Testis (tissue), 2 donors: ENCODE measurements at regions not wholly inside any gene's neighbourhood (a gene's known extent, or its start where the extent isn't known, plus 50 kb on each side); places are given as distances from the start of the nearest gene placed in this dataset.

Source experiments
- POLR2A ChIP-seq: fragments of 450-650 bp; IDR thresholded peaks from one replicate; pipeline ENCODE4 v1.6.1; 2017; ENCODE audit warnings: antibody characterized with exemption, mild to moderate bottlenecking, moderate library complexity
- TF ChIP-seq, protein P1 (sequence below), 3 experiments: fragments of 450-650 bp in 2 of 3; fragments of 200-600 bp in 1 of 3; sonication (generic) in 1 of 3; IDR thresholded peaks; one replicate each; pipeline ENCODE4 v1.5.1; 2016 to 2019; ENCODE audit warnings: antibody characterized with exemption in 3 of 3, mild to moderate bottlenecking in 2 of 3, moderate library complexity in 1 of 3

- TF ChIP-seq, protein P1, sequence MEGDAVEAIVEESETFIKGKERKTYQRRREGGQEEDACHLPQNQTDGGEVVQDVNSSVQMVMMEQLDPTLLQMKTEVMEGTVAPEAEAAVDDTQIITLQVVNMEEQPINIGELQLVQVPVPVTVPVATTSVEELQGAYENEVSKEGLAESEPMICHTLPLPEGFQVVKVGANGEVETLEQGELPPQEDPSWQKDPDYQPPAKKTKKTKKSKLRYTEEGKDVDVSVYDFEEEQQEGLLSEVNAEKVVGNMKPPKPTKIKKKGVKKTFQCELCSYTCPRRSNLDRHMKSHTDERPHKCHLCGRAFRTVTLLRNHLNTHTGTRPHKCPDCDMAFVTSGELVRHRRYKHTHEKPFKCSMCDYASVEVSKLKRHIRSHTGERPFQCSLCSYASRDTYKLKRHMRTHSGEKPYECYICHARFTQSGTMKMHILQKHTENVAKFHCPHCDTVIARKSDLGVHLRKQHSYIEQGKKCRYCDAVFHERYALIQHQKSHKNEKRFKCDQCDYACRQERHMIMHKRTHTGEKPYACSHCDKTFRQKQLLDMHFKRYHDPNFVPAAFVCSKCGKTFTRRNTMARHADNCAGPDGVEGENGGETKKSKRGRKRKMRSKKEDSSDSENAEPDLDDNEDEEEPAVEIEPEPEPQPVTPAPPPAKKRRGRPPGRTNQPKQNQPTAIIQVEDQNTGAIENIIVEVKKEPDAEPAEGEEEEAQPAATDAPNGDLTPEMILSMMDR (IDR thresholded peaks at IDR 0.05) = no peak
- no peak for TF ChIP-seq POLR2A
Measured at GRCh38 chr10:7093368-7093767, 317.5 kb downstream of the SFMBT2 start.
